DND-41 (cell line): ENCODE measurements at regions not wholly inside any gene's neighbourhood (a gene's known extent, or its start where the extent isn't known, plus 50 kb on each side); places are given as distances from the start of the nearest gene placed in this dataset.
"Not testable (repeated sequence)": the region's sequence is repeated elsewhere in the genome, so short reads cannot be mapped to it uniquely, and the experiment has no call there.

Experiments used
- ATAC-seq: fragments of 200-7000 bp; cut with Tn5 transposase; 3 replicates; pipeline ENCODE4 v1.9.1; 2021; ENCODE audit warnings: low read depth; ENCODE audit not compliant: insufficient read depth
- DNase-seq: peaks from one replicate; pipeline ENCODE4 v3.0.0-alpha.2; 2020
- H2AFZ ChIP-seq: 2 replicates; pipeline ENCODE4 v1.6.0; 2012; ENCODE audit warnings: low read depth, low read length
- H3K27ac ChIP-seq: 2 replicates; pipeline ENCODE4 v1.5.1; 2012; ENCODE audit warnings: low read length, inconsistent platforms
- H3K27me3 ChIP-seq: fragments of 200-600 bp; sonication (generic); 2 replicates; pipeline ENCODE4 v1.6.0; 2012; ENCODE audit warnings: low read length, mild to moderate bottlenecking, inconsistent platforms; ENCODE audit not compliant: insufficient read depth, poor library complexity
- H3K36me3 ChIP-seq: 2 replicates; pipeline ENCODE4 v1.5.1; 2012; ENCODE audit warnings: low read length, inconsistent platforms; ENCODE audit not compliant: insufficient read depth
- H3K4me1 ChIP-seq: 2 replicates; pipeline ENCODE4 v1.5.1; 2012; ENCODE audit warnings: mild to moderate bottlenecking, low read length; ENCODE audit not compliant: insufficient read depth
- H3K4me2 ChIP-seq: 2 replicates; pipeline ENCODE4 v1.6.0; 2012; ENCODE audit warnings: mild to moderate bottlenecking, moderate library complexity, low read length, inconsistent platforms; ENCODE audit not compliant: insufficient read depth
- H3K4me3 ChIP-seq, 2 experiments: fragments of 200-600 bp in 1 of 2; shearing (Covaris generic) in 1 of 2; 2 replicates each; pipeline ENCODE4 v1.5.1; 2012 to 2016; ENCODE audit warnings: inconsistent platforms in 2 of 2, low read length in 2 of 2, mild to moderate bottlenecking in 2 of 2, low read depth in 1 of 2, moderate library complexity in 1 of 2
- H3K79me2 ChIP-seq: 2 replicates; pipeline ENCODE4 v1.6.0; 2012; ENCODE audit warnings: low read length, inconsistent platforms; ENCODE audit not compliant: insufficient read depth
- H3K9ac ChIP-seq: 2 replicates; pipeline ENCODE4 v1.6.0; 2012; ENCODE audit warnings: low read depth, mild to moderate bottlenecking, inconsistent platforms, low read length, moderate library complexity
- H3K9me3 ChIP-seq: 2 replicates; pipeline ENCODE4 v1.5.1; 2012; ENCODE audit warnings: low read length, moderate library complexity, mild to moderate bottlenecking, inconsistent platforms; ENCODE audit not compliant: insufficient read depth, severe bottlenecking
- H4K20me1 ChIP-seq: 2 replicates; pipeline ENCODE4 v1.6.0; 2012; ENCODE audit warnings: low read length; ENCODE audit not compliant: insufficient read depth
- CTCF ChIP-seq: IDR thresholded peaks from 2 replicates; pipeline ENCODE4 v1.5.1; 2012; ENCODE audit warnings: borderline replicate concordance, low read length, moderate library complexity, mild to moderate bottlenecking; ENCODE audit not compliant: poor library complexity, severe bottlenecking; ENCODE audit errors: extremely low read depth
- EZH2 ChIP-seq: IDR thresholded peaks from 3 replicates; pipeline ENCODE4 v1.6.1; 2012; ENCODE audit warnings: borderline replicate concordance, low read depth, mild to moderate bottlenecking, moderate library complexity, low read length, inconsistent platforms; ENCODE audit not compliant: severe bottlenecking

DNA sequence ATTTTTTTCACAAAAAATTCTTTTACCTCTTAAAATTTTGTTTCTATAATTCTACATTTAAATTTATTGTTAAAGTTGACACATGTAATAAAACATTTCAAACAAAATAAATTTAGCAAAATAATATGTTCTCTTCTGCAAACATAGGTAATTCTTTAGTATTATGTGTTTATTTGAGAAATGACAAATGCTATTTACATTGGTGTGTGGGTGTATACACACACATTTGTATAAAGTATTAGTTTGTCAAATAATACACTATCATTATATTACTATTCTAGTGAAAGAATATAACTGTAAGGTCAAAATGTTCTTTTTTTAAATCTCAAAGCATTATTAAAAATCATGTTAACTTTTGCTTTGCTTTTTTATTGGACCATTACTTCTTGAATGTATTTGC is 1370.6 kb downstream of the SI start:
- Histone ChIP-seq H3K79me2 (no peaks in the 10 kb centered on the region), H3K4me2 (no peak overlapping the region), H3K9ac (no peak overlapping the region), H2AFZ (no peak overlapping the region), H3K9me3 (no peaks in the 10 kb centered on the region), H3K27ac (no peak overlapping the region), H4K20me1 (no peaks in the 10 kb centered on the region), H3K4me3 (no peak overlapping the region), H3K36me3 (no peaks in the 10 kb centered on the region), H3K27me3 (no peaks in the 10 kb centered on the region), H3K4me1 (no peaks in the 10 kb centered on the region)
- no peak for DNase-seq
- no peak for ATAC-seq
- TF ChIP-seq CTCF (no peak), EZH2 (no peak)

- not testable (repeated sequence) for ATAC-seq, H3K4me3 ChIP-seq, H3K9me3 ChIP-seq, H3K79me2 ChIP-seq, H3K27me3 ChIP-seq, DNase-seq, H3K9ac ChIP-seq, H4K20me1 ChIP-seq, H3K4me1 ChIP-seq, H2AFZ ChIP-seq, H3K27ac ChIP-seq, H3K36me3 ChIP-seq, H3K4me2 ChIP-seq
These were observed 1380.1 kb downstream of the SI start for GRCh38 chr3:163698221-163698620.

GRCh38 chr3:163692494-163692893 is 1385.8 kb downstream of the SI start:
- DNase-seq, result no peak
- Histone ChIP-seq H3K9ac (no peak overlapping the region), H3K36me3 (no peaks in the 10 kb centered on the region; the same call in 1 of the 2 replicates), H4K20me1 (no peaks in the 10 kb centered on the region), H3K4me3 (no peak overlapping the region), H2AFZ (no peak overlapping the region), H3K9me3 (peaks cover 21% of the 10 kb centered on the region), H3K27ac (no peak overlapping the region), H3K27me3 (no peaks in the 10 kb centered on the region), H3K4me2 (no peak overlapping the region), H3K4me1 (no peaks in the 10 kb centered on the region), H3K79me2 (no peaks in the 10 kb centered on the region)
- TF ChIP-seq CTCF (no peak), EZH2 (no peak)
- no peak for ATAC-seq

DNA sequence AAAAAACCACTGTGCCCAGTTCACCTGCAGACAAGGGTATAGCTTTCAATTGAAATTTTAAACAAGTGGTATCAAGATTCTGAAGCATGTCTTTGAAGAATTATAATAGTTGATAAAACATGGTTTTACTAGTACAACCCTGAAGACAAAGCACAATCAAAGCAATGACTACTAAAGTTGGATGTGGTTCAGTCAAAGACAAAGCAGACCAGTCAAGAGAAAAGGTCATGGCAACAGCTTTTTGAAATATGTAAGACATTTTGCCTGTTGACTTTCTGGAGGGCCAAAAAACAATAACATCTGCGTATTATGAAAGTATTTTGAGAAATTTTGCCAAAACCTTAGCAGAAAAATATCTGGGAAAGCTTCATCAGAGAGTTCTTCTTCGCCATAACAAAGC is 1393.6 kb downstream of the SI start:
- no peaks in the 10 kb centered on the region for H3K4me1 ChIP-seq
- H3K9ac ChIP-seq, result no peak overlapping the region
- no peak for ATAC-seq
- H3K36me3 ChIP-seq, result no peaks in the 10 kb centered on the region
- no peak overlapping the region for H3K4me3 ChIP-seq
- H3K4me2 ChIP-seq, result no peak overlapping the region
- H4K20me1 ChIP-seq, result no peaks in the 10 kb centered on the region
- no peak overlapping the region for H2AFZ ChIP-seq
- TF ChIP-seq CTCF (no peak), EZH2 (no peak)
- no peaks in the 10 kb centered on the region for H3K27me3 ChIP-seq
- DNase-seq, result no peak
- H3K27ac ChIP-seq, result no peak overlapping the region
- no peaks in the 10 kb centered on the region for H3K79me2 ChIP-seq
- peaks cover 14% of the 10 kb centered on the region for H3K9me3 ChIP-seq
